ENCODE measurements at regions not wholly inside any gene's neighbourhood (a gene's known extent, or its start where the extent isn't known, plus 50 kb on each side); places are given as distances from the start of the nearest gene placed in this dataset.
"Not testable (repeated sequence)": the region's sequence is repeated elsewhere in the genome, so short reads cannot be mapped to it uniquely, and the experiment has no call there.

GRCh38 chr2:221948076-221948475 lies 350.7 kb downstream of the PAX3 start:
- intact Hi-C loops (cut with micrococcal nuclease; ENCODE audit: unreplicated experiment), result no loop called here
- H3K36me3 ChIP-seq (ENCODE audit: insufficient read depth, low read length, poor library complexity, severe bottlenecking), result no peaks in the 10 kb centered on the region
- DNase-seq (ENCODE audit: low spot score), result no peak
- BruUV-seq (replicated peaks), result no TSS peak
- CTCF ChIA-PET, result no interaction called here
- no peaks in the 10 kb centered on the region for H3K4me1 ChIP-seq (ENCODE audit: insufficient read depth, low read length, poor library complexity, severe bottlenecking)
- H3K27me3 ChIP-seq (replicated peaks; ENCODE audit: insufficient read depth, low read depth, low read length, poor library complexity), result no peaks in the 10 kb centered on the region
- no peaks in the 10 kb centered on the region for H3K9me3 ChIP-seq (ENCODE audit: low read depth, low read length, poor library complexity, severe bottlenecking)
- TF ChIP-seq EZH2 (IDR thresholded peaks at IDR 0.05; ENCODE audit: borderline replicate concordance, low read depth, low read length, poor library complexity, severe bottlenecking) (no peak), CTCF (conservative IDR thresholded peaks at IDR 0.05; ENCODE audit: low read depth, low read length) (no peak)
- POLR2A ChIA-PET (ENCODE audit: low non-redundant PET), result no interaction called here
- H3K27ac ChIP-seq (ENCODE audit: low read depth, low read length, poor library complexity, severe bottlenecking), result no peak overlapping the region
- no peak overlapping the region for H3K4me3 ChIP-seq (ENCODE audit: low read depth, low read length, poor library complexity, severe bottlenecking)

- intact Hi-C loops (cut with micrococcal nuclease; ENCODE audit: unreplicated experiment); H3K9me3 ChIP-seq (ENCODE audit: low read depth, low read length, poor library complexity, severe bottlenecking); H3K4me3 ChIP-seq (ENCODE audit: low read depth, low read length, poor library complexity, severe bottlenecking); BruUV-seq (replicated peaks); DNase-seq (ENCODE audit: low spot score); H3K36me3 ChIP-seq (ENCODE audit: insufficient read depth, low read length, poor library complexity, severe bottlenecking); H3K27ac ChIP-seq (ENCODE audit: low read depth, low read length, poor library complexity, severe bottlenecking); H3K4me1 ChIP-seq (ENCODE audit: insufficient read depth, low read length, poor library complexity, severe bottlenecking); CTCF ChIA-PET; POLR2A ChIA-PET (ENCODE audit: low non-redundant PET); H3K27me3 ChIP-seq (replicated peaks; ENCODE audit: insufficient read depth, low read depth, low read length, poor library complexity): not testable (repeated sequence)
Observed at GRCh38 chr2:221944452-221944851, 354.3 kb downstream of the PAX3 start.

GRCh38 chr2:221943076-221943810 lies 355.6 kb downstream of the PAX3 start:
- Histone ChIP-seq H3K4me3 (ENCODE audit: low read depth, low read length, poor library complexity, severe bottlenecking) (no peak overlapping the region), H3K27me3 (replicated peaks; ENCODE audit: insufficient read depth, low read depth, low read length, poor library complexity) (no peaks in the 10 kb centered on the region), H3K27ac (ENCODE audit: low read depth, low read length, poor library complexity, severe bottlenecking) (no peak overlapping the region), H3K4me1 (ENCODE audit: insufficient read depth, low read length, poor library complexity, severe bottlenecking) (no peaks in the 10 kb centered on the region), H3K36me3 (ENCODE audit: insufficient read depth, low read length, poor library complexity, severe bottlenecking) (no peaks in the 10 kb centered on the region), H3K9me3 (ENCODE audit: low read depth, low read length, poor library complexity, severe bottlenecking) (no peaks in the 10 kb centered on the region)
- ChIA-PET POLR2A (ENCODE audit: low non-redundant PET) (no interaction called here), CTCF (no interaction called here)
- TF ChIP-seq EZH2 (IDR thresholded peaks at IDR 0.05; ENCODE audit: borderline replicate concordance, low read depth, low read length, poor library complexity, severe bottlenecking) (no peak), CTCF (conservative IDR thresholded peaks at IDR 0.05; ENCODE audit: low read depth, low read length) (no peak)
- intact Hi-C loops (cut with micrococcal nuclease; ENCODE audit: unreplicated experiment), result no loop called here
- no TSS peak for BruUV-seq (replicated peaks)
- DNase-seq (ENCODE audit: low spot score), result no peak
